Middle frontal gyrus (tissue), 1 donor: ENCODE measurements at regions not wholly inside any gene's neighbourhood (a gene's known extent, or its start where the extent isn't known, plus 50 kb on each side); places are given as distances from the start of the nearest gene placed in this dataset.

ENCODE experiments used
- DNase-seq: peaks from one replicate; pipeline ENCODE4 v3.0.0-alpha.2; 2015; ENCODE audit warnings: low spot score; ENCODE audit errors: extremely low spot score

DNA sequence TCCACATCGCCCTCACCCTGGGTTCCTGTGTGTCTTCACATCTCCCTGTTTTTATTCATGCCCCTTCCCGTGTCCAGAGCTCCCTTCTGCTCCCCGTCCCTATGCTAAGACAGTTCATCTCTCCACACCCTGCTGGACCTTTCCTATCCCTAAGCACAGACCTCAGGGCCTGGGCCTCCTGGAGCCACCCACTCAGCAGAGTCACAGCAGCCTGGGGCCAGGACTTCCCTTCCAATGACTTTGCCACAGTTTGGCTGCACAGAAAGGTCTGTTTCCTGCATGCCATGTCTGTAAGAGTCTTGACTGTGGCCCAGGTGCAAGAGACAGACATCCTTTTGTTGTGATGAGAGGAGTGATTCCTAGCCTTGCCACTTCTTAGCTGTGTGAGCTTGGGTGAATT lies 470.7 kb downstream of the TSHZ3 start:
- no peak for DNase-seq

DNA sequence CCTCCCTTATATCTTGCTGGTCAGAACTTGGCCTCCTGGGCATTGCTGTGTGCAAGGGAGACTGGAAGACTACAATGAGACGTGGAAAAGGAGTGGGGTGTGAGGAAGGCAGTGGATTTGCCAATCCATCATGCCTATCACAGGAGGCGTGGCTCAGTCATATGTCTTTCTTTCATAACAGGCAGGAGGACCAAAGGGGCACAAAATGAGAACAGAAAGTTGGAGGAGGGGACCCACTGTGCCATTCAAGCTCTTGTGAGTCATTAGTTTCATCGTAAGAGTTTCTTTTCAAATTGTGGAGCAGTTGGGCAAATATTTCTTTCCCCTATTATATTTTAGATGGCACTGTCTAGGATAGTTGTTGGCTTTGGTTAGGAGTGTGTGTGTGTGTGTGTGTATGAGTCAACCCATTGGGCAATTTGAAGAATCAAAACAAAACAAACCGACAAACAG lies 471.5 kb downstream of the TSHZ3 start:
- DNase-seq = no peak

DNA sequence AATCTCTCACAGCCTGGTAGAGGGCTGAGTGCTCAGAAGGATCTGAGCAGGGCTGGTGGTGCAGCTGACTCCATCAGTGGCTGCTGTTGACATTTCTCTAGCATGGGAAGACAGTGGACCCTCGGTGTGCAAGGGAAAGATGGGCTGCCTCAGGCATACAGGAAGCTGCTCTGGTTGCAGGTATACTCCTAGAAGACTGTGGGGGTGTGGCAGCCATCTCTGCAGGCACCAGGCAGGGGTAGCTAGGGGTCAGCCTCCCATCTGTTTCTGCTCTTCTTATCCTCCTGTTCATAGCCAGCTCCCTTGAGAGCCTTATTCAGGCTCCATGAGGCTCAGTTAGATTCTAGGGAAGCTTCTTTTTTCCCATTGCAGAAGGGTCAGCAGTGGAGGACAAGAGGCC lies 475.5 kb downstream of the TSHZ3 start:
- no peak for DNase-seq

GRCh38 chr19:30873003-30873402 lies 476.2 kb downstream of the TSHZ3 start:
- DNase-seq = no peak

DNA sequence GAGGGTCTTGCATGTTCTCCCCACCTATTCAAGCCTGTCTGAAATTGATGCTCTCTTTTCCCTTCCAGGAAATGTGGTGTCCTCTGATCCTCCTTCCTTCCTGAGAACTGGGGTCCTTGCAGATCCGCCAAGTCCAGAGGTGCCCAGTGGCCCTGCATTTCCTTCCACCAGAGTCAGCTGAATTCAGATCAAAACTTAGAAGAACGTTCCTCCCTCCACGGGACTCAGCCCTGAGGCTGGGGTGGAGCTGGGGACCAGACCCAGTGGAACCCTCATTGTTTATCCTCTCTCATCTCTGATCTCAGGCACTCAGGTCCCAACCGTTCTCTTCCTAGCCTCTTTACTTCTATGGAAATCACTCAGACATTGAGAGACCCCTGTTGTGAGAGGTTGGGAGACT lies 477.3 kb downstream of the TSHZ3 start:
- DNase-seq = no peak

DNA sequence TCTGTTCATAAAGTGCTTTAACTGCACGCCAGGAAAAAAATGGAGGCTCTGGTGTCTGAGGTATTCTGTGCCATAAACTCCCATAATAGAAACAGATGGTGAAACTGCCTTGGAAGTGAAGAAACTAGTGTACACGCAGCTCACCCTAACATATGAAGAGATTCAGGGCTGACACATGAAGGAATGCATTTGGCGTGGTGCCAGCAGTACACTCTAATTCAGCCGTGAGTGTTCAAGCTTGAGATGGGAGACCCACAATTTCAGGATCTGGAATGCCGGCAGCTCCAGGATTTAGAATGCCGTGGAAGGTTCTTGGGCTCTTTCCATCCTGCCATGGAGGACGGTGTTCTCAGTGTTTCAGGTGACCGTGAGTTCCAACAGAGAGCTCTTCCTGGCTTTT lies 478.4 kb downstream of the TSHZ3 start:
- DNase-seq = no peak

GRCh38 chr19:30865511-30865910 lies 483.7 kb downstream of the TSHZ3 start:
- DNase-seq = no peak

DNA sequence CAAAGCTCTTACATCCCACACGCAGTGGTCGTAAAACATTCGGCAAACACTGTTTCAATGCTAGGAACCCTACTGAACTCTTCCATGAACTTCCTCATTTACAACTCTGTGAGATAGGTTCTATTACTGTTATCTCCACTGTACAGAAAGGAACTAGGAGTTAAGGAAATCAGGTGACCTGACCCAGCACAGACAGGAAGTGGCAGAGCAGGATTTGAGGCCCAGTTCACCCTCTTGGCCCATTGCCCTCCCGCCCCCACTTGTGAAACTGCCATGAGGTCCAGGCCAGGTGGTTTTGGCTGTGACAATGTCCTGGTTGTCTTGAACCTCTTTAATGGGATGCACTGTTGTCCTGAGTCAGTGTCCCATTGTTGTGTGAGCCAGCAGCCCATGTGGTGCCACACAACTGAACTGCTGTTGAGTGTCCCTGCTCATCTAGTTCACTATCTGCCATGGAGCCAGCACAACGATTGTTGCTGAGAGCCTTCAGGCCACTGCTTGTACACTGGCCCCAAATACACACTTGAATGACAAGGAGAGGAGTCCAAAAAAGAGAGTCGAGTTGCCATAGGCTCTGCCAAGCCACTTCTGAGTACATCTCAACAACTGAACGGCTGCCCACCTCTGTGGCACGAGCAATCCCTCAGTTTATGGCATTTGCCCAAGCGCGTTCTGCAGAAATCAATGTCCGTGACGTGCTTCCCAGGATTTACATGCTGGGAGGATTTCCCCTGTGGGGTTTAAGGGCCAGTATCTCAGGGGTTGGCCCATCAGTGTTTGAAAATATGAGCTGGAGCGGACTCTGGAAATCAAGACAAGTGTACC lies 484.6 kb downstream of the TSHZ3 start:
- no peak for DNase-seq

DNA sequence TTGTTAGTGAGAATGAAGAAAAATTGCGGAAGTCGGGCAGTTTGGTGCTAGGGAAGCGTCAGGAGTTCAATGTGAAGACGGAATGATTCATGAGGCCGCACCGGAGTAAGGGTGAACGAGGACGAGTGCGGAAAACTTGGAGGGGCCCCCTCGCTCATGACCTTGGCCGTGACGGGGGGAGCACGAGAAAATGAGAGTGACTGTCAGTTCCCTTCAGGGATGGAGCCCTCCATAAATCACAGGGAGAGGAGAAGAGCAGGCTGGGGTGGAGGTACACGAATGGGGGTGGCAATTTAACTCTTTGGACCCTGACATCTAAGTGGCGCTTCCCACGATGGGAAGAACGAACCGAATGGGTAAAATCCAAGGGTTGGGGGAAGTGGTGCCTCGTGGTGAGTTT lies 486.4 kb downstream of the TSHZ3 start:
- DNase-seq = no peak

DNA sequence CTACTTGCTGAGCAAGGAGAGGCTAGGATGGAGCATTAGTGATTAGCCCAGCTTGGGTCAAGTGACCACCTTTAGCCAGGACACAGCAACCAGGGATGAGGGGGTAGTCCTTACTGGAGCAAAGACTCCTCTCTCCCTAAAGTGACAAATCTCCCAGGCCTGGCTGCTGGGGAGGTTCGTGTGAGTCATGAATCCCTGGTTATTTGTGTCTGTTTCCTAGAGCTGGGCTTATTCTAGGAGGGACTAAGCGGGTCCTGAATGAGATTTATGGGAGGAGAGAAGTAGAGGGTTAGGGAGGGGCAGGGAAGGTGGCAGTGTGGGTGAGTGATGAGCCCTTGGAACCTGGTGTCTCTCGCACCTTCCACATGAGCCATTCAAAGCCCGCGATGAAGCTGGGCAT lies 487.3 kb downstream of the TSHZ3 start:
- no peak for DNase-seq

GRCh38 chr19:30857966-30858490 lies 485.8 kb downstream of the ZNF536 start:
- DNase-seq = no peak

GRCh38 chr19:30857388-30857787 lies 485.2 kb downstream of the ZNF536 start:
- DNase-seq = no peak

DNA sequence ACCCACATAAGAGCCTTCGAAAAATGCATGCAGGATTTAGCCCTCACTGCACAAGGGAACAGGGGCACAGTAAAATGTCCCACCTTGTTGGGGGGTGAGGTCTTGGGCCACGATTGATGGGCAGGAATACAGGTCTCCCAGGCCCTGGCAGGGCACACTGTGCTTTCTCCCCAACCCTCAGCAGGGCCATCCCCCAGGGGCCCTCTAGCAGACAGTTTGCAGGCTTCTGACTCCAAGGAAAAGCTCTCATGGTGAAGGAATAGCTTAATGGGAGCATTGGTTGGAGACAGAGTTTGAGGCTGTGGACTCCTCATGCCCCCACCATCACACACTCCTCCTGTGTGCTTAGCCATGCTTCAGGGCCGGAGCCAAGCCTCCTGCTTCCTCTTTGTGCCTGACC lies 484.6 kb downstream of the ZNF536 start:
- no peak for DNase-seq

DNA sequence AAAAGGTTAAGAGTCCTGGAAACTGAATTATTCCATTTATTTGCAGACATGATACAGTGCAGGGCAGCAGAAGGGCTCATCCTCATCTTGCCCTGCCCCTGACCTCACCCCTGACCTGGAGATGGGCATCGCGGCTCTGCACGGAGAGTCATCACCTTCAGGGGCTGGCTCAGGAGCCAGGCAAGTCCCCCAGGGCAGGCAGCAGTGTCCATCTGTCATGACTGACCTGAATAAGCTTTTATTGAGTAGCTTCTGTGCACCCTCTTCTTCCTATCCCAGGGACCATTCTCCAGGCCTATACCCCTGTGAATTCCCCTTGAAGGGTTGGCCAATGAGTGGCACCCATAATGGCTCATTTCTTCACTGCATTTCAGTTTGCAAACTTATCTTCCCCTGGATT lies 484.2 kb downstream of the ZNF536 start:
- no peak for DNase-seq

DNA sequence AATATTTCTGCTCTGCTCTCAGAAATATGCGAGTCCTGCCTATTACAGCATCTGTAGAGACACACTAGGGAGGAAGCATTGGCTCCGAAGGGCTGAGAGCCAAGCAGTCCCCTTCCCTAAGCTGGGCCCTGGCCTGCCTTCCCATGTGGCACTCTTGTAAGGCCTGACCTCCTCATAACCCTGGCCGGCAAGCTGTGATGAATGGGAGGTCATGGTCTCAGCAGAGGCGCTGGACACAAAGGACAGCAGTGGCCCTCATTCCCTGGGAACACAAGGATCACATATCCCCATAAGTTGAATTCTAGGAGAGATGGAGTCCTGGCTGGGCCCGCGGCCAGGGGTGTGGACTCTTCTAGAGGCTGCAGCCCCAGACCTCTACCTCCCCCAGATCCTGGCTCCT lies 483.3 kb downstream of the ZNF536 start:
- no peak for DNase-seq

DNA sequence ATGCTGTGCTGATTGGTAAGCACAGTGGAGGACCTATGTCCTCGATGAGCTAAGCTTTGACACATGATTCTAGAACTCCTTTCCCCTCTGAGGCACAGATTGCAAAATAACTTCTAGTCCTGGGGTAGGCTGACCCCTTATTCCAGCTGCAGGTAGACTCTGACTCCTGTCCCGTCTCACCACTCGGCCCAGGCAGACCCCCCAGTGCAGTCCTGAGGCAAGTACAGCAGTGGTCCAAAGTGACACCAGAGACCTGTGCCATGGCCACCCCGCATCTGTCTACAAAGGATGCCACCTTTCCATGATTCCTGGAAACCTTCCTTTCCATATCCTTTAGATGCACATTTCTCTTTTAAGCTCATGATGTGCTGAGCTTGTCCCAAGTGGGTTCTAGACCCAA lies 482.5 kb downstream of the ZNF536 start:
- DNase-seq = no peak

GRCh38 chr19:30854207-30854606 lies 482.0 kb downstream of the ZNF536 start:
- DNase-seq = no peak

GRCh38 chr19:30853036-30853435 lies 480.9 kb downstream of the ZNF536 start:
- DNase-seq = no peak

GRCh38 chr19:30852168-30852567 lies 480.0 kb downstream of the ZNF536 start:
- DNase-seq = no peak

GRCh38 chr19:30851646-30852045 lies 479.5 kb downstream of the ZNF536 start:
- no peak for DNase-seq

DNA sequence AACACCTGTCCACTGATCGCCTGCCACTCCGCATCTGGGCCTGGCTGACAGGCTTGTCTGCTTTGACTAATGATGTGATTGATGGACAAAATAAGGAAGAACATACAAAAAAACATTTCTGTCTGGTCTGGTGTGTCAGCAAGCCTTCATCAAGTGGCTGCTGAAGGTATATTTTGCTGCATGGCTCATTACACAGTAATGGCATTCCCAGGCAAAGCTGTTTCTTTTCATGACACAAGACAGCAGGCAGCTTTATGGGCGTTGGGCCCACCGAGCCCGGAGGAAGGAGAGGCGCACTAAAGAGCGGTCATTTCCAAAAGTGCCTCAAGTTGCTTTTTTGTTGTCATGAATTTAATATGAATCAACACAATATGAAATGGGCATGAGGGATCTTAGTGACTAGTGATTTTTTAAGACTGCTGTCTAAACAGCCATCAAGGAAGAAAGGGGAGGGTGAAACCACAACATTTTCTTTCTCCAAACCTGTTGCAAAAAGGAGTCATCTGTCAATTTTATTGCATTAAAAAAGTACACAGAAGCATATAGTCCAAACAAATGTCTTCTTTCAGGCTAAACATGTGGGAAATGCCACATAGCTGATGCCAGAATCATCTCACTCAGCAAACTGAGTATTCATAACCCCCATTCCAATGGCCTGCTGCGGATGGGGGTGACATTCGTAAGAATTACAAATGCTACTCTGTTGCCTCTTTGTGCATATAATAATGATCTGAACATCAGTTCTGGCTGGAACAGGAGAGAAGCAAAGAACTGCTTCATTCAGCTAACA lies 476.6 kb downstream of the ZNF536 start:
- DNase-seq = no peak

- DNase-seq = no peak
These were observed 473.9 kb downstream of the ZNF536 start for GRCh38 chr19:30846102-30846501.
